B cell (primary cell): ENCODE measurements at regions not wholly inside any gene's neighbourhood (a gene's known extent, or its start where the extent isn't known, plus 50 kb on each side); places are given as distances from the start of the nearest gene placed in this dataset.

Experiments used
- ATAC-seq: fragments of 200-7000 bp; cut with Tn5 transposase; one replicate; pipeline ENCODE4 v1.10.0; 2021; ENCODE audit warnings: low read depth, mild to moderate bottlenecking, moderate number of reproducible peaks, moderate library complexity
- CTCF ChIA-PET: fragments of 350-600 bp; sonication (Branson Sonifier 250); formaldehyde crosslinking; loops from one replicate; lab custom pipeline; 2021; ENCODE audit warnings: antibody characterized with exemption, inconsistent platforms; lab: Charles Lee
- POLR2A ChIA-PET: fragments of 350-600 bp; sonication (Branson Sonifier 250); formaldehyde crosslinking; loops from one replicate; lab custom pipeline; 2021; ENCODE audit warnings: antibody characterized with exemption; lab: Charles Lee
- DNase-seq: peaks from one replicate; pipeline ENCODE4 v3.0.0; 2013
- H2AFZ ChIP-seq: 2 replicates; pipeline ENCODE4 v1.6.1; 2012; ENCODE audit warnings: mild to moderate bottlenecking, low read depth, low read length; ENCODE audit not compliant: insufficient read depth, poor library complexity, severe bottlenecking
- H3K27ac ChIP-seq, 2 donors: 1 replicate in 1 of 2; 2 replicates in 1 of 2; pipeline ENCODE4 v1.5.1; 2012 to 2013; ENCODE audit warnings: low read length in 2 of 2, mild to moderate bottlenecking in 2 of 2, moderate library complexity in 1 of 2
- H3K27me3 ChIP-seq, 4 experiments: fragments of 200-600 bp in 1 of 4; sonication (generic) in 1 of 4; replicated peaks in 1 of 4; 1 replicate in 2 of 4; 2 replicates in 2 of 4; pipeline versions ENCODE4 v1.6.1 to v1.7.0; 2013 to 2016; ENCODE audit warnings: low read length in 3 of 4, mild to moderate bottlenecking in 2 of 4, mixed read lengths in 1 of 4, moderate library complexity in 1 of 4; ENCODE audit not compliant: insufficient read depth in 4 of 4, control insufficient read depth in 3 of 4; ENCODE audit errors: control extremely low read depth in 1 of 4
- H3K36me3 ChIP-seq, 2 experiments: replicated peaks in 1 of 2; 1 replicate in 1 of 2; 2 replicates in 1 of 2; pipeline versions ENCODE4 v1.6.1 to v1.7.1; 2013; ENCODE audit warnings: low read length in 1 of 2; ENCODE audit not compliant: insufficient read depth in 2 of 2, control insufficient read depth in 1 of 2; ENCODE audit errors: control extremely low read depth in 1 of 2, extremely low read depth in 1 of 2
- H3K4me1 ChIP-seq, 2 donors: fragments of 200-600 bp in 1 of 2; sonication (generic) in 1 of 2; 1 replicate in 1 of 2; 2 replicates in 1 of 2; pipeline versions ENCODE4 v1.5.1 to v1.6.1; 2013 to 2017; ENCODE audit warnings: low read length in 2 of 2; ENCODE audit not compliant: control insufficient read depth in 2 of 2, insufficient read depth in 2 of 2
- H3K4me2 ChIP-seq: replicated peaks from 2 replicates; pipeline ENCODE3; 2012; ENCODE audit warnings: mild to moderate bottlenecking, low read depth, low read length; ENCODE audit not compliant: poor library complexity, severe bottlenecking
- H3K4me3 ChIP-seq, 5 experiments: fragments of 200-600 bp in 1 of 5; sonication (generic) in 1 of 5; 1 replicate in 3 of 5; 2 replicates in 2 of 5; pipeline versions ENCODE4 v1.5.1 to v1.7.0; 2011 to 2016; ENCODE audit warnings: low read length in 4 of 5, mild to moderate bottlenecking in 4 of 5, low read depth in 2 of 5, control low read depth in 1 of 5, moderate library complexity in 1 of 5; ENCODE audit not compliant: insufficient read depth in 1 of 5; ENCODE audit errors: control extremely low read depth in 1 of 5, extremely low read depth in 1 of 5
- H3K79me2 ChIP-seq: fragments of 200-600 bp; sonication (generic); one replicate; pipeline ENCODE4 v1.6.0; 2016; ENCODE audit warnings: low read length; ENCODE audit not compliant: control insufficient read depth, insufficient read depth
- H3K9ac ChIP-seq: fragments of 200-600 bp; sonication (generic); 2 replicates; pipeline ENCODE4 v1.6.1; 2017; ENCODE audit warnings: mild to moderate bottlenecking, low read length, moderate library complexity
- H3K9me3 ChIP-seq, 3 donors: one replicate each; pipeline versions ENCODE4 v1.6.1 to v1.7.1; 2013; ENCODE audit warnings: low read length in 2 of 3; ENCODE audit not compliant: control insufficient read depth in 2 of 3, insufficient read depth in 1 of 3; ENCODE audit errors: control extremely low read depth in 1 of 3
- H4K20me1 ChIP-seq: 2 replicates; pipeline ENCODE4 v1.6.0; 2012; ENCODE audit warnings: mild to moderate bottlenecking, low read length; ENCODE audit not compliant: insufficient read depth, control insufficient read depth, poor library complexity, severe bottlenecking
- H3K27ac Mint-ChIP-seq: one replicate; pipeline ENCODE4 v1.8.0; 2021; ENCODE audit warnings: mixed read lengths
- H3K27me3 Mint-ChIP-seq: one replicate; pipeline ENCODE4 v1.8.0; 2021; ENCODE audit warnings: mixed read lengths
- H3K4me1 Mint-ChIP-seq: one replicate; pipeline ENCODE4 v1.8.0; 2021; ENCODE audit warnings: mixed read lengths
- H3K4me3 Mint-ChIP-seq: one replicate; pipeline ENCODE4 v1.8.0; 2021; ENCODE audit warnings: mixed read lengths
- H3K9me3 Mint-ChIP-seq: one replicate; pipeline ENCODE4 v1.8.0; 2022; ENCODE audit warnings: mixed read lengths; ENCODE audit not compliant: insufficient read depth
- CTCF ChIP-seq: fragments of 200-600 bp; IDR thresholded peaks from one replicate; pipeline ENCODE4 v1.8.0; 2022; ENCODE audit warnings: antibody characterized with exemption, mild to moderate bottlenecking
- EZH2 ChIP-seq: IDR thresholded peaks from 2 replicates; pipeline ENCODE4 v1.6.1; 2012; ENCODE audit warnings: borderline replicate concordance, low read depth, mild to moderate bottlenecking, moderate library complexity, low read length; ENCODE audit not compliant: insufficient read depth, poor library complexity, severe bottlenecking
- WGBS: methylation state at CpG from one replicate; pipeline ENCODE4 v1.1.5; 2013; ENCODE audit warnings: missing lambda C conversion rate; ENCODE audit not compliant: insufficient coverage; 5-methylcytosine and 5-hydroxymethylcytosine counted together
- intact Hi-C: fragments of 100-400 bp; cut with micrococcal nuclease; formaldehyde crosslinking; loops from one replicate; pipeline ENCODE4 v1.10.0; 2022

- 85% methylated on average over 2 of the region's 2 CpGs for WGBS
- no peaks in the 10 kb centered on the region for H3K36me3 ChIP-seq
- DNase-seq = no peak
- H3K9me3 ChIP-seq = peaks cover 0 to 7% (median 2%) of the 10 kb centered on the region in 3 donors
- no peaks in the 10 kb centered on the region for H4K20me1 ChIP-seq
- H2AFZ ChIP-seq = no peak overlapping the region
- ChIA-PET POLR2A (no interaction called here), CTCF (no interaction called here)
- H3K4me1 ChIP-seq = no peaks in the 10 kb centered on the region
- no peak overlapping the region for H3K27ac ChIP-seq
- H3K27me3 ChIP-seq = no peaks in the 10 kb centered on the region
- no peak overlapping the region for H3K27ac Mint-ChIP-seq
- H3K9ac ChIP-seq = no peak overlapping the region
- H3K79me2 ChIP-seq = no peaks in the 10 kb centered on the region
- intact Hi-C loops = no loop called here
- no peak overlapping the region for H3K4me3 Mint-ChIP-seq
- no peak for ATAC-seq
- H3K4me1 Mint-ChIP-seq = no peaks in the 10 kb centered on the region
- H3K4me3 ChIP-seq = no peak overlapping the region
- H3K9me3 Mint-ChIP-seq = peaks cover 3% of the 10 kb centered on the region
- H3K27me3 Mint-ChIP-seq = no peaks in the 10 kb centered on the region
- TF ChIP-seq EZH2 (no peak), CTCF (no peak)
- H3K4me2 ChIP-seq = no peak overlapping the region
Measured at GRCh38 chr13:105579821-105580710, 955.4 kb downstream of the EFNB2 start.

GRCh38 chr13:105573136-105573535, 962.3 kb downstream of the EFNB2 start:
- no peaks in the 10 kb centered on the region for H3K79me2 ChIP-seq
- TF ChIP-seq CTCF (no peak), EZH2 (no peak)
- ChIA-PET CTCF (no interaction called here), POLR2A (no interaction called here)
- peaks cover 0 to 7% (median 0%) of the 10 kb centered on the region in 3 donors for H3K9me3 ChIP-seq
- no peak for ATAC-seq
- H3K27me3 ChIP-seq = no peaks in the 10 kb centered on the region
- no peak overlapping the region for H3K4me2 ChIP-seq
- H3K4me3 ChIP-seq = no peak overlapping the region
- WGBS = no CpG with 5 or more reads among the region's 1 CpG
- no peak overlapping the region for H3K9ac ChIP-seq
- no peaks in the 10 kb centered on the region for H3K36me3 ChIP-seq
- H3K4me3 Mint-ChIP-seq = no peak overlapping the region
- intact Hi-C loops = no loop called here
- no peaks in the 10 kb centered on the region for H4K20me1 ChIP-seq
- H2AFZ ChIP-seq = no peak overlapping the region
- peaks cover 2% of the 10 kb centered on the region for H3K9me3 Mint-ChIP-seq
- no peaks in the 10 kb centered on the region for H3K4me1 ChIP-seq
- no peak overlapping the region for H3K27ac ChIP-seq
- H3K4me1 Mint-ChIP-seq = no peaks in the 10 kb centered on the region
- no peak for DNase-seq
- no peak overlapping the region for H3K27ac Mint-ChIP-seq
- no peaks in the 10 kb centered on the region for H3K27me3 Mint-ChIP-seq
